Activated B cell treated with CpG ODN at 0.5 μM for 24 hours (primary cell): ENCODE measurements at regions not wholly inside any gene's neighbourhood (a gene's known extent, or its start where the extent isn't known, plus 50 kb on each side); places are given as distances from the start of the nearest gene placed in this dataset.

ENCODE experiments used
- ATAC-seq: fragments of 200-7000 bp; cut with Tn5 transposase; one replicate; pipeline ENCODE4 v1.10.0; 2021; ENCODE audit warnings: low read depth, mild to moderate bottlenecking, moderate library complexity
- CTCF ChIA-PET: fragments of 350-600 bp; sonication (Branson Sonifier 250); formaldehyde crosslinking; loops from one replicate; lab custom pipeline; 2021; ENCODE audit warnings: antibody characterized with exemption; lab: Charles Lee
- POLR2A ChIA-PET: fragments of 350-600 bp; sonication (Branson Sonifier 250); formaldehyde crosslinking; loops from one replicate; lab custom pipeline; 2021; ENCODE audit warnings: antibody characterized with exemption; lab: Charles Lee
- DNase-seq: peaks from one replicate; pipeline ENCODE4 v3.0.0; 2022
- H3K27ac Mint-ChIP-seq: one replicate; pipeline ENCODE4 v1.8.0; 2020; ENCODE audit warnings: mixed read lengths
- H3K27me3 Mint-ChIP-seq: one replicate; pipeline ENCODE4 v1.8.0; 2021; ENCODE audit warnings: mixed read lengths
- H3K36me3 Mint-ChIP-seq: one replicate; pipeline ENCODE4 v1.8.0; 2021; ENCODE audit warnings: low read depth, mixed read lengths
- H3K4me1 Mint-ChIP-seq: one replicate; pipeline ENCODE4 v1.8.0; 2021; ENCODE audit warnings: mixed read lengths
- H3K4me3 Mint-ChIP-seq: one replicate; pipeline ENCODE4 v1.8.0; 2020; ENCODE audit warnings: mild to moderate bottlenecking, mixed read lengths
- H3K9me3 Mint-ChIP-seq: one replicate; pipeline ENCODE4 v1.8.0; 2020; ENCODE audit warnings: mixed read lengths
- CTCF ChIP-seq: fragments of 200-600 bp; IDR thresholded peaks from one replicate; pipeline ENCODE4 v1.8.0; 2022; ENCODE audit warnings: antibody characterized with exemption, mild to moderate bottlenecking
- intact Hi-C: fragments of 100-400 bp; cut with micrococcal nuclease; formaldehyde crosslinking; loops from one replicate; pipeline ENCODE4 v1.15.1; 2024

DNA sequence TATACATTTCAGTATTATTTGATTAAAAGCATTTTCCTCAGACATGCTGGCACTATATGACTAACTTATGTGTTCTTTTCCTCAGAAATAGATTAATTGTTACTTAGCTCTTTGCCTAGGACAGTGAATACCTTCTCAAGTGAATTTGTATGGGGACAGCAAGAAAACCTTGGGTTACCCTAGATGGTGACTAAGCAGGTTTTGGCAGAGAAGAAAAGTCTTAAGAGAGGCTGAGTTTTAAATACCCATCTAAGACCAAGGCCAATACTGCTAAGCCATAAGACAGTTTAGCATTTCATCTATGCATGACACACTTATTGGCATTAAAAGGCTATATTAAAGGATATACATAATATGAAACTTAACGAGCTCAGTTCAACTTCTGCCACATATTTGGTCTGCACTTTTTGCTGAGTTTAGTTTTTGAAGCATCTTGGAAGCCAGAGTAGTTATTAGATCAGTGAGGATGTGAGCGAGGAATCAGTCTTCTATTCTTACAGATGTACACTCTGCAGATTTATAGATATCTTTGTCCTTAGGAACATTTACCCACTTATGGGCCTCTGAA is 54.6 kb upstream of the FAM3C start:
- CTCF ChIA-PET: interaction anchor here (1.2 kb wide), 2 partner anchors 54 to 164 kb away, joined by 3 read pairs; partner anchors contain the start of gene FAM3C
- H3K27ac Mint-ChIP-seq: no peak overlapping the region
- no peak for ATAC-seq

DNA sequence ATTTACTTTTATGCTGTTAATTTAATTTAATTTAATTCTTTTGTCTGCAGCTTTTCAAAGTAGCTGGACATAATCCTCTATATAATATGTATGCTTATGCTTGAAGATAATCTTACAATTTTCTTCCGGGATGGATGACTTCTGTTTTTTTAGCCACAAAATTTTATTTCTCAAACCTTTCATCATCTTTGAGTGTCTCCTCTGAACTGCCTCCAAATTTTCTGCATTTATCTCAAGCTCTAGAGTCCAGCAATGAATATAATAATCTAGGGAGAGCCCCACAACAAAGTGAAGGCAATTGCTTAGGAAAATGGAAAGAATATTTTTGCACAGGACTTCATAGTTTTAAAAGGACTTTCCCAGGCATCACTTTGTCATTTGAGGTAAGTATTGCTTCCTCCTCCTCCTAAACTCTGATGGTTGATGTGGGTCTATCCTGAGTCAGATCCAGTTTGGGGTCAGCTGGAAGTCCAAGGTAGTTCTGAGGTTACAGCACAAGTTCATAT is 53.7 kb upstream of the FAM3C start:
- ATAC-seq (no peak), DNase-seq (no peak)
- ChIA-PET CTCF (no interaction called here), POLR2A (no interaction called here)
- no peak overlapping the region for H3K27ac Mint-ChIP-seq
- intact Hi-C loops: no loop called here
- TF ChIP-seq CTCF: no peak
- no peak overlapping the region for H3K4me3 Mint-ChIP-seq
- H3K9me3 Mint-ChIP-seq: peaks cover 7% of the 10 kb centered on the region
- H3K27me3 Mint-ChIP-seq: no peaks in the 10 kb centered on the region
- peaks cover 16% of the 10 kb centered on the region for H3K4me1 Mint-ChIP-seq
- no peaks in the 10 kb centered on the region for H3K36me3 Mint-ChIP-seq

More for the DNA sequence above, 54.6 kb upstream of the FAM3C start:
- intact Hi-C loops: no loop called here
- no peaks in the 10 kb centered on the region for H3K27me3 Mint-ChIP-seq
- TF ChIP-seq CTCF: no peak
- no peak overlapping the region for H3K4me3 Mint-ChIP-seq
- peaks cover 16% of the 10 kb centered on the region for H3K4me1 Mint-ChIP-seq
- H3K9me3 Mint-ChIP-seq: peaks cover 7% of the 10 kb centered on the region
- no peaks in the 10 kb centered on the region for H3K36me3 Mint-ChIP-seq
- DNase-seq: no peak
- POLR2A ChIA-PET: interaction anchor here (0.9 kb wide), 1 partner anchor 13 kb away, joined by 6 read pairs; no protein-coding TSS in a partner anchor

DNA sequence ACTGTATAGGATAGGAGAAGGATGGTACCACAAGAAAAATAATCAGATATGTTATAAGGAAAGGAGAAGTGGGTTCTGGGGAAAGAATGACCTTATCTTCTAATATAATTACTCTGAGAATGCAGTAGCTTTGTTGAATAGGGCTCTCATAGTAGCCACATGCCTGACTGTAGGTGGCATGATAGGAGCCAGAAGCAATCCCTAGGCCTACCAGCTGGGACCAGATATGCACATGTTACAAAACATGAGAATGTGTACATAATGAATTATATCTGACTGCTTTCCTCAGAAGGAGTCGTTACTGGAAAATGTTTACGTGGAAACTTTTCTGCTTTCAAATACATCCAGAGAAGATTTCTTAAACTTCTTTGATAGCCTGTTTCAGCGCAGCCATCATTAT is 53.2 kb upstream of the FAM3C start:
- TF ChIP-seq CTCF: no peak
- Mint-ChIP-seq H3K4me1 (peaks cover 16% of the 10 kb centered on the region), H3K27me3 (no peaks in the 10 kb centered on the region), H3K9me3 (peaks cover 7% of the 10 kb centered on the region), H3K4me3 (no peak overlapping the region), H3K27ac (no peak overlapping the region), H3K36me3 (no peaks in the 10 kb centered on the region)
- DNase-seq: no peak
- no peak for ATAC-seq
- intact Hi-C loops: no loop called here
- POLR2A ChIA-PET: no interaction called here
- CTCF ChIA-PET: no interaction called here

GRCh38 chr7:121448429-121448828 is 52.3 kb upstream of the FAM3C start:
- TF ChIP-seq CTCF: no peak
- H3K27me3 Mint-ChIP-seq: no peaks in the 10 kb centered on the region
- H3K4me1 Mint-ChIP-seq: peaks cover 16% of the 10 kb centered on the region
- H3K27ac Mint-ChIP-seq: no peak overlapping the region
- H3K4me3 Mint-ChIP-seq: no peak overlapping the region
- CTCF ChIA-PET: no interaction called here
- no peaks in the 10 kb centered on the region for H3K36me3 Mint-ChIP-seq
- intact Hi-C loops: no loop called here
- ATAC-seq (no peak), DNase-seq (no peak)
- POLR2A ChIA-PET: no interaction called here
- peaks cover 7% of the 10 kb centered on the region for H3K9me3 Mint-ChIP-seq

DNA sequence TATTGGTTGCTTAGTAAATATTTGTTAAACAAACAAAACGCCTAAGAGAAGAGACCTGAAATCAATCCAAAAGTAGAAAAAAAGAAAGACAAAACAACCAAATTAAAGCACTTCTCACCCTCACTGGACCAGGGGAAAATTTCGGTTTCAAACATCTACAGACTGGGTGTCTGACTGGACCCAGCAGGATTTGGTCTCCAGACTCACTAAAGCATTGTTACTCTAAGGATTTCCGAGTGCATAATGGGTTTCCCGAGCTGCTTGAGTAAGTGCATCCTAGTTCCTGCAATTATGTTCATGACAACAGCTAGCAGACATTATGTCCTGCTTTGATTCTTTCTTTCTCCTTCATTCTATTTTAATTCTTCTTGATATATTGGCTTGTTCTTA is 51.8 kb upstream of the FAM3C start:
- intact Hi-C loops: no loop called here
- DNase-seq (no peak), ATAC-seq (no peak)
- Mint-ChIP-seq H3K27me3 (no peaks in the 10 kb centered on the region), H3K36me3 (no peaks in the 10 kb centered on the region), H3K4me1 (peaks cover 16% of the 10 kb centered on the region), H3K4me3 (no peak overlapping the region), H3K9me3 (peaks cover 7% of the 10 kb centered on the region), H3K27ac (no peak overlapping the region)
- ChIA-PET POLR2A (no interaction called here), CTCF (no interaction called here)
- no peak for TF ChIP-seq CTCF
